K562 (cell line): ENCODE measurements at regions not wholly inside any gene's neighbourhood (a gene's known extent, or its start where the extent isn't known, plus 50 kb on each side); places are given as distances from the start of the nearest gene placed in this dataset.
A peak's percentile ranks its signal among the peaks of the same experiment; 100 is the strongest.

ENCODE experiments used
- ATAC-seq: fragments of 200-7000 bp; cut with Tn5 transposase; 3 replicates; pipeline ENCODE4 v1.9.1; 2020; ENCODE audit warnings: moderate library complexity
- BruUV-seq: library from RNA; stranded (reverse); fragments of 400-500 nt; replicated peaks from 2 replicates; lab custom pipeline; 2021; lab: Mats Ljungman, UMichigan
- CTCF ChIA-PET: fragments of 300-600 bp; formaldehyde crosslinking; extraction: SDS; loops from one replicate; lab custom pipeline; 2021; ENCODE audit warnings: low intra/inter-chr PET ratio; lab: Yijun Ruan, JAX
- POLR2A ChIA-PET: fragments of 300-600, 350-650 bp; sonication (Branson Sonifier 250); formaldehyde crosslinking; extraction: SDS; loops from one replicate; lab custom pipeline; 2021; ENCODE audit warnings: antibody characterized with exemption, inconsistent platforms; lab: Yijun Ruan, JAX
- DNase-seq, 4 experiments: peaks; one replicate each; pipeline versions ENCODE4 v3.0.0 to v3.0.0-alpha.2; 2011 to 2018; ENCODE audit warnings: low spot score in 3 of 4, mixed read lengths in 3 of 4; ENCODE audit errors: extremely low read depth in 1 of 4
- FAIRE-seq: peaks from 2 replicates; lab custom pipeline; 2011; peaks lifted over from hg19 to GRCh38; lab: Jason Lieb, UNC
- H2AFZ ChIP-seq: 2 replicates; pipeline ENCODE4 v1.6.0; 2011; ENCODE audit warnings: low read depth, low read length, control low read depth, inconsistent platforms
- H3K27ac ChIP-seq: fragments of 200-600 bp; 3 replicates; pipeline ENCODE4 v1.8.0; 2011; ENCODE audit warnings: low read depth, mild to moderate bottlenecking, control low read depth, inconsistent platforms, low read length, moderate library complexity, mixed read lengths; ENCODE audit errors: extremely low read depth
- H3K27me3 ChIP-seq, 2 experiments: fragments of 300-600 bp in 1 of 2; 2 replicates in 1 of 2; 3 replicates in 1 of 2; pipeline versions ENCODE4 v1.6.0 to v1.8.0; 2011; ENCODE audit warnings: inconsistent platforms in 2 of 2, low read length in 2 of 2, mild to moderate bottlenecking in 1 of 2, mixed read lengths in 1 of 2, moderate library complexity in 1 of 2; ENCODE audit not compliant: control insufficient read depth in 2 of 2, insufficient read depth in 2 of 2
- H3K36me3 ChIP-seq: fragments of 300-600 bp; 3 replicates; pipeline ENCODE4 v1.8.0; 2011; ENCODE audit warnings: mild to moderate bottlenecking, low read length, inconsistent platforms; ENCODE audit not compliant: control insufficient read depth, insufficient read depth
- H3K4me1 ChIP-seq, 2 experiments: fragments of 200-600 bp in 1 of 2; replicated peaks in 1 of 2; 2 replicates in 1 of 2; 3 replicates in 1 of 2; pipeline versions ENCODE4 v1.5.1 to v1.8.0; 2011; ENCODE audit warnings: inconsistent platforms in 2 of 2, low read length in 2 of 2, mild to moderate bottlenecking in 1 of 2, mixed read lengths in 1 of 2, moderate library complexity in 1 of 2; ENCODE audit not compliant: control insufficient read depth in 2 of 2, insufficient read depth in 2 of 2
- H3K4me2 ChIP-seq: 2 replicates; pipeline ENCODE4 v1.6.1; 2011; ENCODE audit warnings: low read length, control low read depth, inconsistent platforms, mixed read lengths; ENCODE audit not compliant: insufficient read depth
- H3K4me3 ChIP-seq: fragments of 200-600 bp; sonication (generic), shearing (Covaris generic); 2 replicates; pipeline ENCODE4 v1.5.1; 2016; ENCODE audit warnings: control low read depth, inconsistent platforms
- H3K79me2 ChIP-seq: fragments of 200-600 bp; 3 replicates; pipeline ENCODE4 v1.8.0; 2011; ENCODE audit warnings: low read length, inconsistent platforms; ENCODE audit not compliant: control insufficient read depth, insufficient read depth
- H3K9ac ChIP-seq, 2 experiments: 2 replicates each; pipeline versions ENCODE4 v1.6.0 to v1.6.1; 2011; ENCODE audit warnings: low read depth in 2 of 2, low read length in 2 of 2, control low read depth in 1 of 2, inconsistent platforms in 1 of 2, mild to moderate bottlenecking in 1 of 2, mixed read lengths in 1 of 2; ENCODE audit not compliant: insufficient read depth in 1 of 2
- H3K9me1 ChIP-seq: one replicate; pipeline ENCODE4 v1.6.0; 2011; ENCODE audit warnings: inconsistent platforms, mild to moderate bottlenecking, low read length, moderate library complexity; ENCODE audit not compliant: control insufficient read depth, insufficient read depth
- H3K9me3 ChIP-seq: replicated peaks from 2 replicates; pipeline ENCODE4 v1.5.1; 2011; ENCODE audit warnings: low read depth, low read length, inconsistent platforms; ENCODE audit not compliant: control insufficient read depth, insufficient read depth
- H4K20me1 ChIP-seq: replicated peaks from 2 replicates; pipeline ENCODE4 v1.6.1; 2011; ENCODE audit warnings: low read length, inconsistent platforms, mixed read lengths; ENCODE audit not compliant: control insufficient read depth, insufficient read depth
- ARID1B ChIP-seq: fragments of 450-650 bp; IDR thresholded peaks from 2 replicates; pipeline ENCODE4 v1.6.1; 2016; ENCODE audit warnings: antibody characterized with exemption, mild to moderate bottlenecking, inconsistent platforms
- CBFA2T2 ChIP-seq: fragments of 450-650 bp; conservative IDR thresholded peaks from 2 replicates; pipeline ENCODE4 v1.6.1; 2017; ENCODE audit warnings: mild to moderate bottlenecking
- CBFA2T3 ChIP-seq: fragments of 450-650 bp; IDR thresholded peaks from 2 replicates; pipeline ENCODE4 v1.6.1; 2017
- EP300 ChIP-seq: IDR thresholded peaks from 2 replicates; pipeline ENCODE4 v1.6.1; 2012; ENCODE audit warnings: low read length, improper control_type of control experiment
- FOXM1 ChIP-seq, 2 experiments: fragments of 450-650 bp in 1 of 2; sonication (generic) in 1 of 2; formaldehyde crosslinking in 1 of 2; IDR thresholded peaks; 2 replicates each; pipeline versions ENCODE4 v1.6.1 to v1.9.0; 2017 to 2022; ENCODE audit warnings: low read depth in 2 of 2, mild to moderate bottlenecking in 2 of 2, missing genetic modification reagents in 1 of 2, moderate library complexity in 1 of 2
- ID3 ChIP-seq, 2 experiments: fragments of 250-450 bp in 1 of 2; fragments of 450-650 bp in 1 of 2; sonication (Bioruptor Pico) in 1 of 2; IDR thresholded peaks; 2 replicates each; pipeline versions ENCODE4 v1.6.1 to v1.8.0; 2016 to 2021; ENCODE audit warnings: mild to moderate bottlenecking in 2 of 2, moderate library complexity in 2 of 2, missing compliant biosample characterization in 1 of 2, missing genetic modification characterization in 1 of 2
- KDM1A ChIP-seq, 2 experiments: fragments of 450-650 bp; IDR thresholded peaks; 2 replicates each; pipeline ENCODE4 v1.6.1; 2016; ENCODE audit warnings: mild to moderate bottlenecking in 2 of 2
- NRF1 ChIP-seq, 2 experiments: fragments of 450-650 bp; IDR thresholded peaks in 1 of 2; conservative IDR thresholded peaks in 1 of 2; 2 replicates each; pipeline ENCODE4 v1.6.1; 2014; ENCODE audit warnings: mild to moderate bottlenecking in 2 of 2
- RBFOX2 ChIP-seq: fragments of 200-400 bp; formaldehyde crosslinking; IDR thresholded peaks from 2 replicates; pipeline ENCODE4 v1.6.1; 2017; ENCODE audit warnings: low read depth, mild to moderate bottlenecking, low read length, moderate library complexity
- TAL1 ChIP-seq: fragments of 450-650 bp; IDR thresholded peaks from 2 replicates; pipeline ENCODE4 v1.6.1; 2016; ENCODE audit warnings: mild to moderate bottlenecking
- TCF3 ChIP-seq: sonication (generic); formaldehyde crosslinking; IDR thresholded peaks from 2 replicates; pipeline ENCODE4 v1.4.0; 2020; ENCODE audit warnings: mild to moderate bottlenecking, missing genetic modification reagents
- ZBTB7A ChIP-seq: IDR thresholded peaks from 2 replicates; pipeline ENCODE4 v1.6.1; 2011; ENCODE audit warnings: low read depth, mild to moderate bottlenecking, low read length, moderate library complexity, borderline replicate concordance; ENCODE audit not compliant: control insufficient read depth
- ZNF407 ChIP-seq: fragments of 450-650 bp; IDR thresholded peaks from 2 replicates; pipeline ENCODE4 v1.6.1; 2016; ENCODE audit warnings: low read depth
- WGBS: fragments of 100-300 bp; shearing (Covaris generic); methylation state at CpG from one replicate; pipeline ENCODE4 v1.1.6; 2016; ENCODE audit warnings: low coverage, mixed read lengths; ENCODE audit not compliant: insufficient coverage; ENCODE audit errors: missing lambda C conversion rate; 5-methylcytosine and 5-hydroxymethylcytosine counted together
- in situ Hi-C: fragments of 300-500 bp; cut with MboI; formaldehyde crosslinking; loops from 4 replicates; pipeline ENCODE4 v1.15.0; 2018; ENCODE audit warnings: inconsistent platforms, mixed read lengths
- intact Hi-C: fragments of 100-400 bp; cut with micrococcal nuclease; formaldehyde crosslinking; loops from 2 replicates; pipeline ENCODE4 v1.14.2; 2022

GRCh38 chr12:113673458-113674238 is 202.0 kb upstream of the LHX5 start:
- intact Hi-C loops (no loop called here), in situ Hi-C loops (no loop called here)
- DNase-seq (peak in 1 of 4 experiments; percentile 22), FAIRE-seq (peak; percentile 29), ATAC-seq (peak; percentile 55; the same call in 2 of the 3 replicates)
- WGBS: 15% methylated on average over 20 of the region's 20 CpGs
- Histone ChIP-seq H3K79me2 (no peaks in the 10 kb centered on the region), H3K27me3 (peaks cover 28 to 53% of the 10 kb centered on the region in 2 experiments), H3K27ac (no peak overlapping the region), H3K9ac (no peak overlapping the region), H3K4me2 (no peak overlapping the region), H3K36me3 (no peaks in the 10 kb centered on the region), H4K20me1 (peaks cover 12% of the 10 kb centered on the region), H3K4me3 (no peak overlapping the region), H2AFZ (no peak overlapping the region), H3K9me3 (no peaks in the 10 kb centered on the region), H3K9me1 (no peaks in the 10 kb centered on the region), H3K4me1 (peaks cover 4 to 16% of the 10 kb centered on the region in 2 experiments; a peak in 3 of 5 replicates)
- BruUV-seq: no TSS peak
- POLR2A ChIA-PET: interaction anchor here (0.9 kb wide), 1 partner anchor 10 kb away, joined by 4 read pairs; no protein-coding TSS in a partner anchor
- CTCF ChIA-PET: no interaction called here
- peak; percentile 44; the same call in 1 of the 2 replicates for TF ChIP-seq TCF3 (CRISPR knock-in tag)
- TF ChIP-seq EP300: 0 out of 2 replicates have a peak, but pooled peaks have one; percentile 26
- no peak for TF ChIP-seq RBFOX2
- TF ChIP-seq NRF1 (conservative IDR thresholded peaks at IDR 0.05 in 1 of 2, IDR thresholded peaks at IDR 0.05 in 1 of 2): no peak
- TF ChIP-seq KDM1A (IDR thresholded peaks at IDR 0.05): peak; percentile 20 to 36; a peak in 1 of 4 replicates
- no peak for TF ChIP-seq FOXM1 (IDR thresholded peaks at IDR 0.05; ENCODE audit: low read depth)
- no peak for TF ChIP-seq FOXM1 (CRISPR knock-in tag; IDR thresholded peaks at IDR 0.05; ENCODE audit: low read depth)
- TF ChIP-seq ARID1B: peak; percentile 10; the same call in 1 of the 2 replicates
- TF ChIP-seq ID3 (CRISPR knock-in tag; IDR thresholded peaks at IDR 0.05): no peak
- no peak for TF ChIP-seq ID3 (tag; IDR thresholded peaks at IDR 0.05)
- peak; percentile 48; the same call in 1 of the 2 replicates for TF ChIP-seq CBFA2T2
- TF ChIP-seq TAL1: peak; percentile 53
- TF ChIP-seq ZNF407: no peak
- TF ChIP-seq ZBTB7A: no peak
- peak; percentile 66 for TF ChIP-seq CBFA2T3
